OCI-LY3 (cell line): ENCODE measurements at regions not wholly inside any gene's neighbourhood (a gene's known extent, or its start where the extent isn't known, plus 50 kb on each side); places are given as distances from the start of the nearest gene placed in this dataset.
A peak's percentile ranks its signal among the peaks of the same experiment; 100 is the strongest.
"Not testable (repeated sequence)": the region's sequence is repeated elsewhere in the genome, so short reads cannot be mapped to it uniquely, and the experiment has no call there.

Source experiments
- H2AFZ ChIP-seq: fragments of 200-600, 300-600 bp; shearing (Covaris generic); 2 replicates; pipeline ENCODE4 v1.6.0; 2014; ENCODE audit warnings: antibody characterized with exemption, low read depth, low read length
- H3K27ac ChIP-seq: fragments of 200-600, 300-600 bp; sonication (generic); 2 replicates; pipeline ENCODE4 v1.5.1; 2014; ENCODE audit warnings: mild to moderate bottlenecking, low read length, moderate library complexity, mixed read lengths
- H3K27me3 ChIP-seq: fragments of 200-600, 300-600 bp; sonication (generic); 2 replicates; pipeline ENCODE4 v1.6.1; 2014; ENCODE audit warnings: low read depth, low read length, mixed read lengths
- H3K36me3 ChIP-seq: fragments of 200-600, 300-600 bp; sonication (generic); replicated peaks from 2 replicates; pipeline ENCODE3; 2014; ENCODE audit warnings: low read depth, low read length, mixed read lengths
- H3K4me1 ChIP-seq: fragments of 300-600, 200-600 bp; sonication (generic); 2 replicates; pipeline ENCODE4 v1.6.1; 2014; ENCODE audit warnings: low read length, mixed read lengths
- H3K4me2 ChIP-seq: fragments of 200-600, 300-600 bp; sonication (generic); 2 replicates; pipeline ENCODE4 v1.6.1; 2014; ENCODE audit warnings: low read length, mixed read lengths
- H3K4me3 ChIP-seq: fragments of 300-600, 200-600 bp; sonication (generic); 2 replicates; pipeline ENCODE4 v1.5.1; 2014; ENCODE audit warnings: antibody characterized with exemption, mild to moderate bottlenecking, low read length, moderate library complexity
- H3K79me2 ChIP-seq: fragments of 300-600, 200-600 bp; shearing (Covaris generic); 2 replicates; pipeline ENCODE4 v1.6.1; 2014; ENCODE audit warnings: mild to moderate bottlenecking, low read length, mixed read lengths
- H3K9ac ChIP-seq: fragments of 300-600, 200-600 bp; shearing (Covaris generic); 2 replicates; pipeline ENCODE4 v1.6.0; 2014; ENCODE audit warnings: mild to moderate bottlenecking, low read length, moderate library complexity
- H3K9me3 ChIP-seq: fragments of 200-600, 300-600 bp; shearing (Covaris generic); 2 replicates; pipeline ENCODE4 v1.6.1; 2014; ENCODE audit warnings: low read length, mixed read lengths; ENCODE audit not compliant: insufficient read depth
- H4K20me1 ChIP-seq: fragments of 200-600, 300-600 bp; sonication (generic); 2 replicates; pipeline ENCODE4 v1.6.1; 2016; ENCODE audit warnings: low read length, mixed read lengths; ENCODE audit not compliant: insufficient read depth
- EZH2phosphoT487 ChIP-seq: fragments of 200-600 bp; shearing (Covaris generic); IDR thresholded peaks from 2 replicates; pipeline ENCODE4 v1.6.1; 2018; ENCODE audit warnings: antibody characterized with exemption, mixed run types, low read depth
- TF ChIP-seq, protein P1 (sequence below): fragments of 200-600, 300-600 bp; sonication (generic); IDR thresholded peaks from 2 replicates; pipeline ENCODE4 v1.5.1; 2014; ENCODE audit warnings: antibody characterized with exemption, low read length, low read depth

- Histone ChIP-seq H3K4me1 (peaks cover 68% of the 10 kb centered on the region), H3K27me3 (no peaks in the 10 kb centered on the region), H3K9me3 (no peaks in the 10 kb centered on the region), H3K27ac (no peak overlapping the region), H2AFZ (no peak overlapping the region), H3K36me3 (peaks cover 55% of the 10 kb centered on the region), H3K4me3 (no peak overlapping the region), H3K79me2 (peaks cover 89% of the 10 kb centered on the region), H3K9ac (no peak overlapping the region), H4K20me1 (peaks cover 8% of the 10 kb centered on the region), H3K4me2 (no peak overlapping the region)
- TF ChIP-seq, protein P1, sequence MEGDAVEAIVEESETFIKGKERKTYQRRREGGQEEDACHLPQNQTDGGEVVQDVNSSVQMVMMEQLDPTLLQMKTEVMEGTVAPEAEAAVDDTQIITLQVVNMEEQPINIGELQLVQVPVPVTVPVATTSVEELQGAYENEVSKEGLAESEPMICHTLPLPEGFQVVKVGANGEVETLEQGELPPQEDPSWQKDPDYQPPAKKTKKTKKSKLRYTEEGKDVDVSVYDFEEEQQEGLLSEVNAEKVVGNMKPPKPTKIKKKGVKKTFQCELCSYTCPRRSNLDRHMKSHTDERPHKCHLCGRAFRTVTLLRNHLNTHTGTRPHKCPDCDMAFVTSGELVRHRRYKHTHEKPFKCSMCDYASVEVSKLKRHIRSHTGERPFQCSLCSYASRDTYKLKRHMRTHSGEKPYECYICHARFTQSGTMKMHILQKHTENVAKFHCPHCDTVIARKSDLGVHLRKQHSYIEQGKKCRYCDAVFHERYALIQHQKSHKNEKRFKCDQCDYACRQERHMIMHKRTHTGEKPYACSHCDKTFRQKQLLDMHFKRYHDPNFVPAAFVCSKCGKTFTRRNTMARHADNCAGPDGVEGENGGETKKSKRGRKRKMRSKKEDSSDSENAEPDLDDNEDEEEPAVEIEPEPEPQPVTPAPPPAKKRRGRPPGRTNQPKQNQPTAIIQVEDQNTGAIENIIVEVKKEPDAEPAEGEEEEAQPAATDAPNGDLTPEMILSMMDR: no peak
- no peak for TF ChIP-seq EZH2phosphoT487
Measured at GRCh38 chr6:11378639-11379038, 146.2 kb upstream of the NEDD9 start.

DNA sequence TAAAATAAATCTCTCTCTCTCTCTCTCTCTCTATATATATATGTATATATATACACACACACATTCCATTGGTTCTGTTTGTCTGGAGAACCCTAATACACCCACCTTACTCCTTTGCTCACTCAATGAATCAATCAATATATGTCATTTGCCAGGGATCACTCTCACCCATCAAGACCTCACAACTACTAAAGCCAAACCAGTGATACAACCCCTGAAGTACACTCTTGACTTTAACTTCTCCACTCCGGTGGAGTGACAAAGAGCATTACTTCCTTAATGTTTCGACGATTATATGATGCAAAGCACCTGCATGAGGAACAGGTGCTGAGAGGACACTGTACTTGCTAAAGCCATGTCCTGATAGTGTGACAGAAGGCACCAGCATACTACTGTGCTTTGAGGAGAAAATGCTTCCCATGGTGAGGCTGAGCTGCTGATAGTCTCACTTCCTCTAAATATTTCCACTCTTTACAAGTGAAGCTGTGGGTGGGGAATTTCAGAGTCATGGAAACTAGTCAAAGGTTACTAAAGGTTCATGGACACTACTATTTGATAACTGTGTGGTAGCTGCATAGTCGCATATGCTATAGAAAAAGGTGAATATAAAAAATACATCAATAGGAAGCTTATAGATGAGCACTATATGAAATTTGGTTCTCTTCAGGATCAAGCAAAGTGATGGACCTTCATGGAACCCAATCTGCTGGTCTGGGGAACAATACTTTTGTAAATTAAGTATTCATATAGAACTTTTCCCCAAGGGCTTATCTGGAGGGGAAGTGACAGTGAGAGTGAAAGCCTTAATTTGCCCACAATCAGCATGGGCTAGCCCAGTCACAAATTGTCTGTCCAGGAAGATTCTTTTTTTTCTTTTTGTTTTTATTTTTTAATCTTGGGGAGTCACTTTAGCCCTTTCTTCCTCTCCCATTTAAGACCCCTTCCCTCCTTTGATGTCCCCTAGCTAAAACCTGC is 141.9 kb upstream of the NEDD9 start:
- no peak overlapping the region for H2AFZ ChIP-seq
- peaks cover 75% of the 10 kb centered on the region for H3K36me3 ChIP-seq
- TF ChIP-seq EZH2phosphoT487: no peak
- H3K27me3 ChIP-seq: no peaks in the 10 kb centered on the region
- peaks cover 67% of the 10 kb centered on the region for H3K4me1 ChIP-seq
- peaks cover 95% of the 10 kb centered on the region for H3K79me2 ChIP-seq
- peak overlapping the region; percentile 56 for H3K4me2 ChIP-seq
- H3K9me3 ChIP-seq: no peaks in the 10 kb centered on the region
- peaks cover 31% of the 10 kb centered on the region for H4K20me1 ChIP-seq
- peak overlapping the region; percentile 88 for H3K27ac ChIP-seq
- H3K4me3 ChIP-seq: peak overlapping the region; percentile 33
- H3K9ac ChIP-seq: peak overlapping the region; percentile 39; the same call in 1 of the 2 replicates

GRCh38 chr6:11373208-11373607 is 140.7 kb upstream of the NEDD9 start:
- peak overlapping the region; percentile 88; the same call in 1 of the 2 replicates for H3K27ac ChIP-seq
- no peaks in the 10 kb centered on the region for H3K9me3 ChIP-seq
- TF ChIP-seq EZH2phosphoT487: no peak
- TF ChIP-seq, protein P1: no peak
- H3K4me1 ChIP-seq: peaks cover 78% of the 10 kb centered on the region
- H3K79me2 ChIP-seq: peaks cover 95% of the 10 kb centered on the region
- H3K4me2 ChIP-seq: 0 out of 2 replicates have a peak overlapping the region, but pooled peaks have one; percentile 56
- no peak overlapping the region for H2AFZ ChIP-seq
- H3K36me3 ChIP-seq: peaks cover 78% of the 10 kb centered on the region
- H3K9ac ChIP-seq: no peak overlapping the region
- H4K20me1 ChIP-seq: peaks cover 39% of the 10 kb centered on the region
- no peak overlapping the region for H3K4me3 ChIP-seq
- H3K27me3 ChIP-seq: no peaks in the 10 kb centered on the region

GRCh38 chr6:11372186-11372790 is 139.8 kb upstream of the NEDD9 start:
- H3K9ac ChIP-seq, H2AFZ ChIP-seq, H3K9me3 ChIP-seq, H3K27me3 ChIP-seq, H3K4me3 ChIP-seq, H3K27ac ChIP-seq: not testable (repeated sequence)
- Histone ChIP-seq H3K36me3 (peaks cover 77% of the 10 kb centered on the region), H3K4me2 (peak overlapping the region; percentile 19; the same call in 1 of the 2 replicates), H3K4me1 (peaks cover 82% of the 10 kb centered on the region), H4K20me1 (peaks cover 46% of the 10 kb centered on the region), H3K79me2 (peaks cover 95% of the 10 kb centered on the region)
